ENCODE measurements at regions not wholly inside any gene's neighbourhood (a gene's known extent, or its start where the extent isn't known, plus 50 kb on each side); places are given as distances from the start of the nearest gene placed in this dataset.

GRCh38 chr3:187832202-187832601, 86.9 kb upstream of the BCL6 start:
- Mint-ChIP-seq H3K4me1 (peaks cover 5% of the 10 kb centered on the region in 2 experiments; a peak in 2 of 4 replicates), H3K27me3 (ENCODE audit: low read depth) (no peaks in the 10 kb centered on the region), H3K4me3 (no peak overlapping the region), H3K9me3 (peaks cover 0 to 5% of the 10 kb centered on the region in 2 experiments; a peak in 1 of 5 replicates), H3K36me3 (ENCODE audit: insufficient read depth in 1 of 3, low read depth in 3 of 3) (peaks cover 0 to 5% (median 0%) of the 10 kb centered on the region in 3 experiments; a peak in 2 of 7 replicates), H3K27ac (no peak overlapping the region)
- Histone ChIP-seq H3K79me1 (ENCODE audit: insufficient read depth, low read depth, low read length, poor library complexity, severe bottlenecking) (no peaks in the 10 kb centered on the region), H3K27ac (ENCODE audit: insufficient read length, low read depth, low read length) (no peak overlapping the region), H2BK20ac (ENCODE audit: low read depth, low read length, poor library complexity, severe bottlenecking) (no peak overlapping the region), H4K91ac (ENCODE audit: insufficient read length, low read depth, low read length) (no peak overlapping the region), H3K18ac (ENCODE audit: insufficient read length, low read depth, low read length) (no peak overlapping the region), H3K4ac (ENCODE audit: low read depth, low read length) (no peak overlapping the region), H3K4me2 (ENCODE audit: insufficient read depth, insufficient read length, low read length) (no peak overlapping the region), H3K9ac (ENCODE audit: extremely low read depth, insufficient read length, low read length) (no peak overlapping the region), H3K23me2 (ENCODE audit: insufficient read length, low read depth, low read length, poor library complexity, severe bottlenecking) (no peaks in the 10 kb centered on the region), H3K27me3 (ENCODE audit: insufficient read depth, low read length) (no peaks in the 10 kb centered on the region), H3T11ph (ENCODE audit: low read length) (no peak overlapping the region), H4K20me1 (ENCODE audit: control insufficient read depth, insufficient read depth, insufficient read length) (no peaks in the 10 kb centered on the region), H2AFZ (ENCODE audit: low read length) (no peak overlapping the region), H3K9me3 (ENCODE audit: control insufficient read depth, low read depth, low read length) (no peaks in the 10 kb centered on the region), H4K5ac (ENCODE audit: insufficient read length, low read depth, low read length) (no peak overlapping the region), H3K79me2 (ENCODE audit: insufficient read depth, low read length) (no peaks in the 10 kb centered on the region), H4K8ac (replicated peaks; ENCODE audit: insufficient read length, low read depth, low read length) (no peak overlapping the region), H3K23ac (ENCODE audit: insufficient read length, low read depth, low read length) (no peak overlapping the region), H2AK5ac (ENCODE audit: insufficient read length, low read length) (no peak overlapping the region), H2BK120ac (ENCODE audit: low read depth, low read length, poor library complexity, severe bottlenecking) (no peak overlapping the region), H3K14ac (ENCODE audit: insufficient read depth, low read length) (no peak overlapping the region), H2BK15ac (ENCODE audit: low read depth, low read length) (no peak overlapping the region), H2BK5ac (ENCODE audit: insufficient read length, low read length) (no peak overlapping the region), H3K56ac (ENCODE audit: insufficient read length, low read depth, low read length) (no peak overlapping the region), H3K4me1 (ENCODE audit: insufficient read depth, low read length) (no peaks in the 10 kb centered on the region), H2BK12ac (ENCODE audit: insufficient read length, low read depth, low read length) (no peak overlapping the region)
- WGBS (ENCODE audit: extremely low coverage, insufficient read length, low lambda C conversion rate): no CpG with 5 or more reads among the region's 3 CpGs
- peak; percentile 23; the same call in 2 of the 3 replicates for TF ChIP-seq CTCF (conservative IDR thresholded peaks at IDR 0.05)
- no peak for DNase-seq

Measured in H9 (cell line).